HFFc6 (cell line): ENCODE measurements at regions not wholly inside any gene's neighbourhood (a gene's known extent, or its start where the extent isn't known, plus 50 kb on each side); places are given as distances from the start of the nearest gene placed in this dataset.

Experiments
- DNase-seq: peaks from one replicate; pipeline ENCODE4 v3.0.0-alpha.2; 2018
- H3K27ac Mint-ChIP-seq: 2 replicates; pipeline ENCODE4 v1.8.0; 2020; ENCODE audit warnings: mild to moderate bottlenecking, mixed read lengths
- H3K27me3 Mint-ChIP-seq: 2 replicates; pipeline ENCODE4 v1.8.0; 2021; ENCODE audit warnings: mild to moderate bottlenecking, moderate library complexity, mixed read lengths; ENCODE audit not compliant: insufficient read depth
- H3K36me3 Mint-ChIP-seq: 2 replicates; pipeline ENCODE4 v1.8.0; 2021; ENCODE audit warnings: low read depth, mixed read lengths
- H3K4me1 Mint-ChIP-seq: 2 replicates; pipeline ENCODE4 v1.8.0; 2020; ENCODE audit warnings: low read depth, mixed read lengths
- H3K4me3 Mint-ChIP-seq: 2 replicates; pipeline ENCODE4 v1.8.0; 2020; ENCODE audit warnings: mild to moderate bottlenecking, moderate library complexity, mixed read lengths
- H3K9me3 Mint-ChIP-seq: 2 replicates; pipeline ENCODE4 v1.8.0; 2020; ENCODE audit warnings: mild to moderate bottlenecking, mixed read lengths
- CTCF ChIP-seq: fragments of 200-600 bp; sonication (generic); IDR thresholded peaks from 2 replicates; pipeline ENCODE4 v1.5.0; 2021; ENCODE audit warnings: antibody characterized with exemption, mild to moderate bottlenecking

- no peak overlapping the region for H3K4me3 Mint-ChIP-seq
Measured at GRCh38 chr6:33880104-33880678, 76.4 kb upstream of the MLN start.

GRCh38 chr6:33878562-33878961, 74.8 kb upstream of the MLN start:
- Mint-ChIP-seq H3K27me3 (peaks cover 52% of the 10 kb centered on the region), H3K9me3 (no peaks in the 10 kb centered on the region), H3K27ac (no peak overlapping the region), H3K36me3 (no peaks in the 10 kb centered on the region), H3K4me1 (no peaks in the 10 kb centered on the region), H3K4me3 (no peak overlapping the region)
- no peak for TF ChIP-seq CTCF
- DNase-seq, result no peak

More at GRCh38 chr6:33880104-33880678, 76.4 kb upstream of the MLN start:
- Mint-ChIP-seq H3K27ac (no peak overlapping the region), H3K4me1 (peaks cover 12% of the 10 kb centered on the region), H3K36me3 (no peaks in the 10 kb centered on the region), H3K9me3 (no peaks in the 10 kb centered on the region), H3K27me3 (peaks cover 45% of the 10 kb centered on the region)
- TF ChIP-seq CTCF, result no peak
- no peak for DNase-seq

GRCh38 chr6:33877982-33878535, 74.3 kb upstream of the MLN start:
- DNase-seq, result no peak
- H3K27ac Mint-ChIP-seq, result no peak overlapping the region
- no peaks in the 10 kb centered on the region for H3K36me3 Mint-ChIP-seq
- H3K4me1 Mint-ChIP-seq, result no peaks in the 10 kb centered on the region
- no peak overlapping the region for H3K4me3 Mint-ChIP-seq
- peaks cover 52% of the 10 kb centered on the region for H3K27me3 Mint-ChIP-seq
- H3K9me3 Mint-ChIP-seq, result no peaks in the 10 kb centered on the region
- no peak for TF ChIP-seq CTCF

GRCh38 chr6:33875696-33876095, 71.9 kb upstream of the MLN start:
- Mint-ChIP-seq H3K36me3 (no peaks in the 10 kb centered on the region), H3K4me1 (no peaks in the 10 kb centered on the region), H3K27ac (no peak overlapping the region), H3K9me3 (no peaks in the 10 kb centered on the region), H3K4me3 (no peak overlapping the region), H3K27me3 (peaks cover 57% of the 10 kb centered on the region)
- TF ChIP-seq CTCF, result no peak
- DNase-seq, result no peak

- no peaks in the 10 kb centered on the region for H3K36me3 Mint-ChIP-seq
- H3K9me3 Mint-ChIP-seq, result no peaks in the 10 kb centered on the region
- DNase-seq, result no peak
- peaks cover 58% of the 10 kb centered on the region for H3K27me3 Mint-ChIP-seq
- H3K4me3 Mint-ChIP-seq, result no peak overlapping the region
- TF ChIP-seq CTCF, result no peak
- no peak overlapping the region for H3K27ac Mint-ChIP-seq
- no peaks in the 10 kb centered on the region for H3K4me1 Mint-ChIP-seq
Measured at GRCh38 chr6:33875141-33875581, 71.4 kb upstream of the MLN start.
